HG03521 (cell line): ENCODE measurements at regions not wholly inside any gene's neighbourhood (a gene's known extent, or its start where the extent isn't known, plus 50 kb on each side); places are given as distances from the start of the nearest gene placed in this dataset.

Experiments used
- ATAC-seq: cut with Tn5 transposase; IDR thresholded peaks from one replicate; pipeline ENCODE4 v1.9.1; 2021; ENCODE audit warnings: mild to moderate bottlenecking, moderate library complexity; ENCODE audit not compliant: unreplicated experiment

- ATAC-seq = no peak
These were observed 471.3 kb downstream of the C6orf118 start for GRCh38 chr6:164838068-164838615.

GRCh38 chr6:164836486-164836885, 472.9 kb downstream of the C6orf118 start:
- no peak for ATAC-seq

GRCh38 chr6:164832410-164832809, 477.0 kb downstream of the C6orf118 start:
- no peak for ATAC-seq

GRCh38 chr6:164827537-164827936, 481.9 kb downstream of the C6orf118 start:
- ATAC-seq = no peak

- no peak for ATAC-seq
These were observed 482.5 kb downstream of the C6orf118 start for GRCh38 chr6:164826831-164827468.

GRCh38 chr6:164825386-164825785, 484.0 kb downstream of the C6orf118 start:
- no peak for ATAC-seq

- no peak for ATAC-seq
These were observed 491.7 kb downstream of the C6orf118 start for GRCh38 chr6:164817662-164818061.

GRCh38 chr6:164812706-164813105, 496.7 kb downstream of the C6orf118 start:
- ATAC-seq = no peak

GRCh38 chr6:164807125-164807524, 502.3 kb downstream of the C6orf118 start:
- ATAC-seq = no peak

GRCh38 chr6:164795056-164795815, 514.2 kb downstream of the C6orf118 start:
- no peak for ATAC-seq

- ATAC-seq = no peak
These were observed 516.7 kb downstream of the C6orf118 start for GRCh38 chr6:164792666-164793065.

- no peak for ATAC-seq
These were observed 517.9 kb downstream of the C6orf118 start for GRCh38 chr6:164791498-164791897.

- ATAC-seq = no peak
These were observed 545.6 kb downstream of the C6orf118 start for GRCh38 chr6:164763788-164764187.

- ATAC-seq = no peak
These were observed 552.0 kb downstream of the C6orf118 start for GRCh38 chr6:164757451-164757850.

- no peak for ATAC-seq
These were observed 552.7 kb downstream of the C6orf118 start for GRCh38 chr6:164756723-164757122.

- ATAC-seq = no peak
These were observed 553.3 kb downstream of the C6orf118 start for GRCh38 chr6:164756142-164756541.

GRCh38 chr6:164753517-164753916, 555.9 kb downstream of the C6orf118 start:
- no peak for ATAC-seq

- ATAC-seq = no peak
These were observed 558.0 kb downstream of the C6orf118 start for GRCh38 chr6:164751395-164751794.

- no peak for ATAC-seq
These were observed 559.3 kb downstream of the C6orf118 start for GRCh38 chr6:164750128-164750527.

GRCh38 chr6:164749221-164750064, 560.0 kb downstream of the C6orf118 start:
- no peak for ATAC-seq

- no peak for ATAC-seq
These were observed 565.1 kb downstream of the C6orf118 start for GRCh38 chr6:164744301-164744700.
